H9 (cell line): ENCODE measurements at regions not wholly inside any gene's neighbourhood (a gene's known extent, or its start where the extent isn't known, plus 50 kb on each side); places are given as distances from the start of the nearest gene placed in this dataset.

Experiments used
- DNase-seq: peaks from one replicate; pipeline ENCODE4 v3.0.0-alpha.2; 2017
- H2AFZ ChIP-seq: one replicate; pipeline ENCODE4 v1.6.1; 2013; ENCODE audit warnings: mild to moderate bottlenecking, low read length, control low read depth, moderate library complexity
- H2AK5ac ChIP-seq: 2 replicates; pipeline ENCODE4 v1.6.1; 2013; ENCODE audit warnings: low read length, control low read depth, mixed read lengths; ENCODE audit not compliant: insufficient read length
- H2BK120ac ChIP-seq: one replicate; pipeline ENCODE4 v1.6.1; 2013; ENCODE audit warnings: low read depth, mild to moderate bottlenecking, low read length, control low read depth, inconsistent platforms; ENCODE audit not compliant: poor library complexity, severe bottlenecking
- H2BK12ac ChIP-seq: 2 replicates; pipeline ENCODE4 v1.6.1; 2013; ENCODE audit warnings: low read length, control low read depth, mixed read lengths, low read depth; ENCODE audit not compliant: insufficient read length
- H2BK15ac ChIP-seq: 2 replicates; pipeline ENCODE4 v1.6.1; 2013; ENCODE audit warnings: low read depth, low read length, control low read depth
- H2BK20ac ChIP-seq: one replicate; pipeline ENCODE4 v1.6.1; 2013; ENCODE audit warnings: low read depth, mild to moderate bottlenecking, low read length, control low read depth, inconsistent platforms; ENCODE audit not compliant: poor library complexity, severe bottlenecking
- H2BK5ac ChIP-seq: 2 replicates; pipeline ENCODE4 v1.6.1; 2013; ENCODE audit warnings: low read length, control low read depth, mixed read lengths; ENCODE audit not compliant: insufficient read length
- H3K14ac ChIP-seq: 2 replicates; pipeline ENCODE4 v1.6.1; 2013; ENCODE audit warnings: low read length, control low read depth; ENCODE audit not compliant: insufficient read depth
- H3K18ac ChIP-seq: 2 replicates; pipeline ENCODE4 v1.6.1; 2013; ENCODE audit warnings: low read depth, mild to moderate bottlenecking, mixed read lengths, low read length, control low read depth; ENCODE audit not compliant: insufficient read length
- H3K23ac ChIP-seq: 2 replicates; pipeline ENCODE4 v1.6.1; 2013; ENCODE audit warnings: low read length, control low read depth, mixed read lengths, low read depth; ENCODE audit not compliant: insufficient read length
- H3K23me2 ChIP-seq: 2 replicates; pipeline ENCODE4 v1.6.1; 2013; ENCODE audit warnings: low read depth, mild to moderate bottlenecking, mixed read lengths, low read length, control low read depth; ENCODE audit not compliant: insufficient read length, poor library complexity, severe bottlenecking
- H3K27ac ChIP-seq: 2 replicates; pipeline ENCODE4 v1.5.1; 2013; ENCODE audit warnings: low read length, control low read depth, mixed read lengths, low read depth; ENCODE audit not compliant: insufficient read length
- H3K27me3 ChIP-seq: 2 replicates; pipeline ENCODE4 v1.6.1; 2013; ENCODE audit warnings: low read length, control low read depth, inconsistent platforms; ENCODE audit not compliant: insufficient read depth
- H3K4ac ChIP-seq: 2 replicates; pipeline ENCODE4 v1.6.1; 2013; ENCODE audit warnings: low read depth, mild to moderate bottlenecking, control low read depth, inconsistent platforms, low read length, moderate library complexity
- H3K4me1 ChIP-seq: 2 replicates; pipeline ENCODE4 v1.6.1; 2013; ENCODE audit warnings: low read length, control low read depth, inconsistent platforms; ENCODE audit not compliant: insufficient read depth
- H3K4me2 ChIP-seq: 2 replicates; pipeline ENCODE4 v1.6.1; 2013; ENCODE audit warnings: low read length, control low read depth, mixed read lengths; ENCODE audit not compliant: insufficient read length, insufficient read depth
- H3K56ac ChIP-seq: 2 replicates; pipeline ENCODE4 v1.6.1; 2013; ENCODE audit warnings: low read depth, mild to moderate bottlenecking, mixed read lengths, low read length, control low read depth; ENCODE audit not compliant: insufficient read length
- H3K79me1 ChIP-seq: 2 replicates; pipeline ENCODE4 v1.6.1; 2013; ENCODE audit warnings: low read depth, mild to moderate bottlenecking, moderate library complexity, low read length, control low read depth, inconsistent platforms; ENCODE audit not compliant: insufficient read depth, poor library complexity, severe bottlenecking
- H3K79me2 ChIP-seq: 2 replicates; pipeline ENCODE4 v1.6.1; 2013; ENCODE audit warnings: low read length, control low read depth, inconsistent platforms; ENCODE audit not compliant: insufficient read depth
- H3K9ac ChIP-seq: 2 replicates; pipeline ENCODE4 v1.6.1; 2013; ENCODE audit warnings: low read length, control low read depth, mixed read lengths; ENCODE audit not compliant: insufficient read length; ENCODE audit errors: extremely low read depth
- H3K9me3 ChIP-seq: one replicate; pipeline ENCODE4 v1.6.1; 2013; ENCODE audit warnings: low read depth, low read length, inconsistent platforms; ENCODE audit not compliant: control insufficient read depth
- H3T11ph ChIP-seq: one replicate; pipeline ENCODE4 v1.6.1; 2013; ENCODE audit warnings: mild to moderate bottlenecking, low read length, control low read depth, inconsistent platforms
- H4K20me1 ChIP-seq: one replicate; pipeline ENCODE4 v1.6.1; 2013; ENCODE audit not compliant: control insufficient read depth, insufficient read length, insufficient read depth
- H4K5ac ChIP-seq: 2 replicates; pipeline ENCODE4 v1.6.1; 2013; ENCODE audit warnings: low read depth, mild to moderate bottlenecking, mixed read lengths, low read length, control low read depth; ENCODE audit not compliant: insufficient read length
- H4K8ac ChIP-seq: replicated peaks from 2 replicates; pipeline ENCODE4 v1.6.1; 2013; ENCODE audit warnings: low read length, control low read depth, mixed read lengths, low read depth; ENCODE audit not compliant: insufficient read length
- H4K91ac ChIP-seq: 2 replicates; pipeline ENCODE4 v1.6.1; 2013; ENCODE audit warnings: low read depth, mild to moderate bottlenecking, moderate library complexity, mixed read lengths, low read length, control low read depth; ENCODE audit not compliant: insufficient read length
- H3K27ac Mint-ChIP-seq, 3 experiments: 2 replicates in 2 of 3; 3 replicates in 1 of 3; pipeline ENCODE4 v1.8.0; 2020 to 2021; ENCODE audit warnings: mixed read lengths in 3 of 3, mild to moderate bottlenecking in 1 of 3, moderate library complexity in 1 of 3
- H3K27me3 Mint-ChIP-seq: 2 replicates; pipeline ENCODE4 v1.8.0; 2021; ENCODE audit warnings: low read depth, mild to moderate bottlenecking, moderate library complexity, mixed read lengths
- H3K36me3 Mint-ChIP-seq, 3 experiments: 2 replicates in 2 of 3; 3 replicates in 1 of 3; pipeline ENCODE4 v1.8.0; 2020 to 2021; ENCODE audit warnings: low read depth in 3 of 3, mixed read lengths in 3 of 3; ENCODE audit not compliant: insufficient read depth in 1 of 3
- H3K4me1 Mint-ChIP-seq, 2 experiments: 2 replicates each; pipeline ENCODE4 v1.8.0; 2020; ENCODE audit warnings: mixed read lengths in 2 of 2
- H3K4me3 Mint-ChIP-seq, 2 experiments: 2 replicates in 1 of 2; 3 replicates in 1 of 2; pipeline ENCODE4 v1.8.0; 2020 to 2021; ENCODE audit warnings: mild to moderate bottlenecking in 2 of 2, mixed read lengths in 2 of 2, moderate library complexity in 1 of 2
- H3K9me3 Mint-ChIP-seq, 2 experiments: 2 replicates in 1 of 2; 3 replicates in 1 of 2; pipeline ENCODE4 v1.8.0; 2020; ENCODE audit warnings: mild to moderate bottlenecking in 2 of 2, mixed read lengths in 2 of 2, moderate library complexity in 1 of 2
- CTCF ChIP-seq: fragments of 200-600 bp; sonication (generic); conservative IDR thresholded peaks from 3 replicates; pipeline ENCODE4 v1.8.0; 2021; ENCODE audit warnings: antibody characterized with exemption, mild to moderate bottlenecking
- WGBS: extraction: QIAGEN DNeasy Blood & Tissue Kit; methylation state at CpG from one replicate; pipeline ENCODE4 v1.1.7; 2013; ENCODE audit warnings: missing lambda C conversion rate, low lambda C conversion rate, mixed read lengths; ENCODE audit not compliant: insufficient read length; ENCODE audit errors: extremely low coverage; 5-methylcytosine and 5-hydroxymethylcytosine counted together

GRCh38 chr4:149882251-149882650, 66.6 kb upstream of the IQCM start:
- TF ChIP-seq CTCF: no peak
- no peak overlapping the region for H3K27ac ChIP-seq
- no peak overlapping the region for H2AFZ ChIP-seq
- Mint-ChIP-seq H3K27ac (no peak overlapping the region), H3K9me3 (no peaks in the 10 kb centered on the region), H3K27me3 (no peaks in the 10 kb centered on the region), H3K4me1 (no peaks in the 10 kb centered on the region), H3K36me3 (no peaks in the 10 kb centered on the region), H3K4me3 (no peak overlapping the region)
- H3K56ac ChIP-seq: no peak overlapping the region
- no peak overlapping the region for H2BK20ac ChIP-seq
- no peaks in the 10 kb centered on the region for H3K79me1 ChIP-seq
- H3K18ac ChIP-seq: no peak overlapping the region
- no CpG with 5 or more reads among the region's 1 CpG for WGBS
- no peak overlapping the region for H2BK15ac ChIP-seq
- H3K9ac ChIP-seq: no peak overlapping the region
- H4K5ac ChIP-seq: no peak overlapping the region
- no peak overlapping the region for H4K8ac ChIP-seq
- no peak overlapping the region for H4K91ac ChIP-seq
- no peak overlapping the region for H2BK120ac ChIP-seq
- H3K9me3 ChIP-seq: no peaks in the 10 kb centered on the region
- no peaks in the 10 kb centered on the region for H4K20me1 ChIP-seq
- no peak overlapping the region for H3K4me2 ChIP-seq
- H3K4me1 ChIP-seq: no peaks in the 10 kb centered on the region
- no peak overlapping the region for H2AK5ac ChIP-seq
- H3K23ac ChIP-seq: no peak overlapping the region
- no peak overlapping the region for H2BK12ac ChIP-seq
- H3K14ac ChIP-seq: no peak overlapping the region
- no peaks in the 10 kb centered on the region for H3K79me2 ChIP-seq
- no peak overlapping the region for H3K4ac ChIP-seq
- no peak for DNase-seq
- H3K27me3 ChIP-seq: no peaks in the 10 kb centered on the region
- no peaks in the 10 kb centered on the region for H3K23me2 ChIP-seq
- H2BK5ac ChIP-seq: no peak overlapping the region
- H3T11ph ChIP-seq: no peak overlapping the region
